Body of pancreas (tissue), 4 donors: ENCODE measurements at regions not wholly inside any gene's neighbourhood (a gene's known extent, or its start where the extent isn't known, plus 50 kb on each side); places are given as distances from the start of the nearest gene placed in this dataset.
"Not testable (repeated sequence)": the region's sequence is repeated elsewhere in the genome, so short reads cannot be mapped to it uniquely, and the experiment has no call there.

ENCODE experiments used
- ATAC-seq: fragments of 150-250 bp; one replicate; pipeline ENCODE4 v1.9.1; 2016
- DNase-seq, 4 donors: peaks; one replicate each; pipeline ENCODE4 v3.0.0-alpha.2; 2019
- H3K27ac ChIP-seq, 4 donors: fragments of 200-600 bp; sonication (generic); 1 replicate in 3 of 4; 2 replicates in 1 of 4; pipeline versions ENCODE4 v1.5.1 to v1.6.1; 2016 to 2019; ENCODE audit warnings: mild to moderate bottlenecking in 1 of 4, mixed read lengths in 1 of 4, moderate library complexity in 1 of 4
- H3K27me3 ChIP-seq, 2 donors: fragments of 200-600 bp; sonication (generic); one replicate each; pipeline ENCODE4 v1.6.0; 2016; ENCODE audit warnings: mild to moderate bottlenecking in 1 of 2
- H3K36me3 ChIP-seq, 2 donors: fragments of 200-600 bp; sonication (generic); replicated peaks in 1 of 2; 2 replicates each; pipeline ENCODE4 v1.5.1; 2016; ENCODE audit warnings: low read depth in 2 of 2; ENCODE audit not compliant: insufficient read depth in 1 of 2
- H3K4me1 ChIP-seq: fragments of 200-600 bp; sonication (generic); one replicate; pipeline ENCODE4 v1.6.0; 2016
- H3K4me3 ChIP-seq, 2 donors: fragments of 200-600 bp; sonication (generic); 1 replicate in 1 of 2; 2 replicates in 1 of 2; pipeline ENCODE4 v1.5.1; 2016 to 2019
- H3K9me3 ChIP-seq, 3 donors: fragments of 200-600 bp; sonication (generic); 1 replicate in 2 of 3; 2 replicates in 1 of 3; pipeline ENCODE4 v1.5.1; 2016
- CTCF ChIP-seq, 7 experiments: fragments of 450-650 bp in 4 of 7; fragments of 200-600 bp in 3 of 7; sonication (generic) in 3 of 7; IDR thresholded peaks; one replicate each; pipeline ENCODE4 v1.5.1; 2016 to 2019; ENCODE audit warnings: antibody characterized with exemption in 7 of 7
- POLR2A ChIP-seq, 3 donors: fragments of 450-650 bp; IDR thresholded peaks; one replicate each; pipeline ENCODE4 v1.6.1; 2016; ENCODE audit warnings: antibody characterized with exemption in 3 of 3, mild to moderate bottlenecking in 2 of 3
- WGBS, 2 donors: methylation state at CpG; one replicate each; pipeline ENCODE4 v1.1.5; 2017; 5-methylcytosine and 5-hydroxymethylcytosine counted together
- intact Hi-C: fragments of 100-400 bp; cut with DNase I; formaldehyde crosslinking; loops from one replicate; pipeline ENCODE4 v1.15.1; 2023

- H3K36me3 ChIP-seq = no peaks in the 10 kb centered on the region
- 59 to 60% methylated on average over 3 of the region's 3 CpGs for WGBS, 2 donors
- no peak overlapping the region for H3K4me3 ChIP-seq
- H3K27ac ChIP-seq = no peak overlapping the region
- no peak for DNase-seq
- no peaks in the 10 kb centered on the region for H3K4me1 ChIP-seq
- H3K27me3 ChIP-seq = no peaks in the 10 kb centered on the region
- no peaks in the 10 kb centered on the region for H3K9me3 ChIP-seq
- no peak for ATAC-seq
- intact Hi-C loops = no loop called here
- no peak for TF ChIP-seq CTCF (IDR thresholded peaks at IDR 0.05)
- no peak for TF ChIP-seq POLR2A (IDR thresholded peaks at IDR 0.05)
Observed at GRCh38 chr13:81184556-81185265, 843.8 kb upstream of the SPRY2 start.

GRCh38 chr13:81172603-81173002 is 831.7 kb upstream of the SPRY2 start:
- Histone ChIP-seq H3K27ac (no peak overlapping the region), H3K4me1 (no peaks in the 10 kb centered on the region), H3K27me3 (no peaks in the 10 kb centered on the region), H3K36me3 (no peaks in the 10 kb centered on the region), H3K9me3 (no peaks in the 10 kb centered on the region), H3K4me3 (no peak overlapping the region)
- TF ChIP-seq POLR2A (IDR thresholded peaks at IDR 0.05) (no peak), CTCF (IDR thresholded peaks at IDR 0.05) (no peak)
- ATAC-seq (no peak), DNase-seq (no peak)
- 51 to 57% methylated on average over 3 of the region's 3 CpGs for WGBS, 2 donors
- intact Hi-C loops = no loop called here

GRCh38 chr13:81171065-81171647 is 830.2 kb upstream of the SPRY2 start:
- TF ChIP-seq CTCF (IDR thresholded peaks at IDR 0.05) (peak; percentile 38 to 71 (median 65)), POLR2A (IDR thresholded peaks at IDR 0.05) (no peak)
- peak; percentile 53 for ATAC-seq
- intact Hi-C loops = no loop called here
- no peak for DNase-seq
- Histone ChIP-seq H3K36me3 (no peaks in the 10 kb centered on the region), H3K27me3 (no peaks in the 10 kb centered on the region), H3K4me1 (no peaks in the 10 kb centered on the region), H3K27ac (no peak overlapping the region), H3K9me3 (no peaks in the 10 kb centered on the region), H3K4me3 (no peak overlapping the region)
- 16% methylated on average over 3 of the region's 3 CpGs for WGBS, 2 donors

- ATAC-seq, H3K9me3 ChIP-seq, H3K4me1 ChIP-seq, intact Hi-C loops, H3K36me3 ChIP-seq, DNase-seq, H3K4me3 ChIP-seq, H3K27ac ChIP-seq, H3K27me3 ChIP-seq: not testable (repeated sequence)
- WGBS, 2 donors = 40 to 43% methylated on average over 1 of the region's 1 CpG
Observed at GRCh38 chr13:81163823-81164222, 822.9 kb upstream of the SPRY2 start.

- Histone ChIP-seq H3K27ac (no peak overlapping the region), H3K9me3 (no peaks in the 10 kb centered on the region), H3K27me3 (no peaks in the 10 kb centered on the region), H3K36me3 (no peaks in the 10 kb centered on the region), H3K4me3 (no peak overlapping the region), H3K4me1 (no peaks in the 10 kb centered on the region)
- TF ChIP-seq CTCF (IDR thresholded peaks at IDR 0.05) (no peak), POLR2A (IDR thresholded peaks at IDR 0.05) (no peak)
- 84 to 93% methylated on average over 2 of the region's 2 CpGs for WGBS, 2 donors
- DNase-seq (no peak), ATAC-seq (no peak)
- intact Hi-C loops = no loop called here
Observed at GRCh38 chr13:81153478-81153877, 812.6 kb upstream of the SPRY2 start.
